ENCODE measurements at regions not wholly inside any gene's neighbourhood (a gene's known extent, or its start where the extent isn't known, plus 50 kb on each side); places are given as distances from the start of the nearest gene placed in this dataset.

GRCh38 chr10:125556882-125557281, 126.1 kb downstream of the TEX36 start:
- in situ Hi-C loops (cut with MboI; ENCODE audit: low pct_unique_long_range_greater_than_20kb, low sequenced_read_pairs, unreplicated experiment), result no loop called here
- no peak for DNase-seq (ENCODE audit: low spot score)
- no peak for TF ChIP-seq CTCF (IDR thresholded peaks at IDR 0.05; ENCODE audit: extremely low read depth, insufficient read depth, missing control alignments)

- no peak for DNase-seq (ENCODE audit: low spot score)
- in situ Hi-C loops (cut with MboI; ENCODE audit: low pct_unique_long_range_greater_than_20kb, low sequenced_read_pairs, unreplicated experiment), result no loop called here
- no peak for TF ChIP-seq CTCF (IDR thresholded peaks at IDR 0.05; ENCODE audit: extremely low read depth, insufficient read depth, missing control alignments)
Observed at GRCh38 chr10:125555743-125556142, 127.2 kb downstream of the TEX36 start.

GRCh38 chr10:125555267-125555666, 127.7 kb downstream of the TEX36 start:
- in situ Hi-C loops (cut with MboI; ENCODE audit: low pct_unique_long_range_greater_than_20kb, low sequenced_read_pairs, unreplicated experiment), result no loop called here
- TF ChIP-seq CTCF (IDR thresholded peaks at IDR 0.05; ENCODE audit: extremely low read depth, insufficient read depth, missing control alignments), result no peak

GRCh38 chr10:125554753-125555152, 128.2 kb downstream of the TEX36 start:
- in situ Hi-C loops (cut with MboI; ENCODE audit: low pct_unique_long_range_greater_than_20kb, low sequenced_read_pairs, unreplicated experiment), result no loop called here
- TF ChIP-seq CTCF (IDR thresholded peaks at IDR 0.05; ENCODE audit: extremely low read depth, insufficient read depth, missing control alignments), result no peak
- no peak for DNase-seq (ENCODE audit: low spot score)

More at GRCh38 chr10:125555267-125555666, 127.7 kb downstream of the TEX36 start:
- no peak for DNase-seq (ENCODE audit: low spot score)

GRCh38 chr10:125554016-125554703, 128.8 kb downstream of the TEX36 start:
- in situ Hi-C loops (cut with MboI; ENCODE audit: low pct_unique_long_range_greater_than_20kb, low sequenced_read_pairs, unreplicated experiment), result no loop called here
- TF ChIP-seq CTCF (IDR thresholded peaks at IDR 0.05; ENCODE audit: extremely low read depth, insufficient read depth, missing control alignments), result no peak
- no peak for DNase-seq (ENCODE audit: low spot score)

- DNase-seq (ENCODE audit: low spot score), result no peak
- no peak for TF ChIP-seq CTCF (IDR thresholded peaks at IDR 0.05; ENCODE audit: extremely low read depth, insufficient read depth, missing control alignments)
- in situ Hi-C loops (cut with MboI; ENCODE audit: low pct_unique_long_range_greater_than_20kb, low sequenced_read_pairs, unreplicated experiment), result no loop called here
Observed at GRCh38 chr10:125553091-125553490, 129.9 kb downstream of the TEX36 start.
